ENCODE measurements at regions not wholly inside any gene's neighbourhood (a gene's known extent, or its start where the extent isn't known, plus 50 kb on each side); places are given as distances from the start of the nearest gene placed in this dataset.

GRCh38 chr5:176727528-176727900 lies 80.2 kb downstream of the TSPAN17 start:
- no peak overlapping the region for H3K4me3 ChIP-seq (replicated peaks; ENCODE audit: low read depth, low read length)
- TF ChIP-seq, protein P1, sequence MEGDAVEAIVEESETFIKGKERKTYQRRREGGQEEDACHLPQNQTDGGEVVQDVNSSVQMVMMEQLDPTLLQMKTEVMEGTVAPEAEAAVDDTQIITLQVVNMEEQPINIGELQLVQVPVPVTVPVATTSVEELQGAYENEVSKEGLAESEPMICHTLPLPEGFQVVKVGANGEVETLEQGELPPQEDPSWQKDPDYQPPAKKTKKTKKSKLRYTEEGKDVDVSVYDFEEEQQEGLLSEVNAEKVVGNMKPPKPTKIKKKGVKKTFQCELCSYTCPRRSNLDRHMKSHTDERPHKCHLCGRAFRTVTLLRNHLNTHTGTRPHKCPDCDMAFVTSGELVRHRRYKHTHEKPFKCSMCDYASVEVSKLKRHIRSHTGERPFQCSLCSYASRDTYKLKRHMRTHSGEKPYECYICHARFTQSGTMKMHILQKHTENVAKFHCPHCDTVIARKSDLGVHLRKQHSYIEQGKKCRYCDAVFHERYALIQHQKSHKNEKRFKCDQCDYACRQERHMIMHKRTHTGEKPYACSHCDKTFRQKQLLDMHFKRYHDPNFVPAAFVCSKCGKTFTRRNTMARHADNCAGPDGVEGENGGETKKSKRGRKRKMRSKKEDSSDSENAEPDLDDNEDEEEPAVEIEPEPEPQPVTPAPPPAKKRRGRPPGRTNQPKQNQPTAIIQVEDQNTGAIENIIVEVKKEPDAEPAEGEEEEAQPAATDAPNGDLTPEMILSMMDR (IDR thresholded peaks at IDR 0.05; ENCODE audit: low read length, missing control alignments): no peak
- DNase-seq (ENCODE audit: low read depth): no peak

DNA sequence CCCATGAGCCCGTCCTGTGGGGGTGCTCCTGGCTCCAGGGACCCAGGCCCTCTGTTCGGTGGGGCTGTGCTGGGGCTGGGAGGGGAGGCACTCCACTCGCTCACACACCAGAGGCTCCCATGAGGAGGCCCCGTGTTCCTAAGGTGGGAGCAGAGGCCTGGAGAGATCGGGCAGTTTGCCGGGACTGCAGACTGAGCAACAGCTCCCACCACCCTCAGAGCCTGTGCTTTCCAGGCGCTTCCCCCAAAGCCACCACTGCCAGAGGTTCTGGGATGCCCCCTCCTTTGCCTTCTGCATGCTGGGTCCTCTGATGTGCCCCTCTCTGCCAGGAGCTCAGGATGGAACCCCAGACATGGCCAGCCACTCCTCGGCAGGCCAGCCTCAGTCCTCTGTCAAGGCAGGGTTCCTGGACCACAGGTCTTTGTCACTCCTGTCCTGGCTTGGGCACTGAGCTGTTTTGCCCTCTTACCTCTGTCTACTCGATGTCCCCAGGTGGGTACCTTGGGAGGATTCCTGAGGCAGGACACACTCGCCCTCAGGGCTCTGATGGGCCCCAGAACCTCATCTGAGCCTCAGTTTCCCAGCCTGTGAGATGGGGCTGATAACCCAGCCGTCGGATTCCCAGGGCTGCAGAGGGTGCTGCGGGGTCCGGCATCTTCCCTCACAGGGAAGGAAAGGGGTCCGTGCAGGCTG lies 80.8 kb downstream of the TSPAN17 start:
- TF ChIP-seq, protein P1 (IDR thresholded peaks at IDR 0.05; ENCODE audit: low read length, missing control alignments): no peak
- H3K4me3 ChIP-seq (replicated peaks; ENCODE audit: low read depth, low read length): no peak overlapping the region
- no peak for DNase-seq (ENCODE audit: low read depth)

DNA sequence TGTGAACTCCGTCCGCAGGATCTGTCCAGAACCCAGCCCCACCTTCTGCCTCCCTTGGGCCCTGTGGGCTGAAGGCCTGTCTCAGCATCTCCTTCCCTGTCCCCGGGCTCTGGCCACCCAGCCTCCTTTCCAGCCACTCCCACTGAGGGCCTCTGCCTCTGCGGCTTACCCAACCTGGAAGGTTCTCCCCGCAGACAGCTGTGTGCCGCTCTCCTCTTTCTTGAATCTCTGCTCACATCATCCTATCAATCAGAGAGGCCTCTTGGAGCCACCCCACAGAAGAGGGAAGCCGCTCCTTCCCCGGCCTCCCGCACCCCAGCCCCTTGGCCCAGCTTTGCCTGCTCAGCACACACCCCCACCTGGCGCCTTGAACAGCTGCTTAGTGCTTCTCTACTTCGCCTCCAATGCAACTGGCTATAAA lies 81.5 kb upstream of the UNC5A start:
- DNase-seq (ENCODE audit: low read depth): no peak
- TF ChIP-seq, protein P1 (IDR thresholded peaks at IDR 0.05; ENCODE audit: low read length, missing control alignments): no peak

DNA sequence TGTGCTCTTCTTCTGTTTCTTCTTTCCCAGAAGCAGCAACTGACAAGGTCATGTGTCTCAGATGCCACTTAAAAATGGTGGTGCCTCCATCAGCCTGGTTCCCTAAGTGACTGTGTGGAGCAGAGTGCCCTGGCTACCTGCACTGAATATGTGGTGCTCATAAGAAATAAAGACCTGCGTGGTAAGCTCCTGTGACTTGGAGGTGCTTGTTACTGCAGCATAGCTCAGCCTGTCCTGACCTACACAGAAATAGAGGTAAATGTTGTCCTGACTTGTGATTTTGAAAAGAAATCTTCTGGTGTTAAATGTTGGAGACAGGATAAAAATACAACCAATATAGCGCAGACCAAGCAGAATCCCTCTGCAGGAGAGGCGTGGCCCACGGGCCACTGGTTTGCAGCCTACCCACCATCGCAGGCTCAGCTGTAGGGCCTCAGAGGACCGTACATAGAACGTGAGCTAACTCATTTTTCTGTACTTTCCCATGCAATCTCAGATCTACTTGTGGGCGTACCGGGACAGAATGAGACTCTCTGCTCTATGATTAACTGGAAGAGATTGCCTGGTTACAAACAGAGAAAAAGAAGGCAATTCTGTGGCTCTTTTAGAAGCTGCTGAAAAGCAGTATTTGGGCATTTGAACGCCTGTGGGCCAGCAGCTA lies 79.4 kb upstream of the UNC5A start:
- H3K4me3 ChIP-seq (replicated peaks; ENCODE audit: low read depth, low read length): no peak overlapping the region
- DNase-seq (ENCODE audit: low read depth): no peak
- TF ChIP-seq, protein P1 (IDR thresholded peaks at IDR 0.05; ENCODE audit: low read length, missing control alignments): no peak

More for the DNA sequence above, 81.5 kb upstream of the UNC5A start:
- H3K4me3 ChIP-seq (replicated peaks; ENCODE audit: low read depth, low read length): no peak overlapping the region

- no peak for DNase-seq (ENCODE audit: low read depth)
- TF ChIP-seq, protein P1 (IDR thresholded peaks at IDR 0.05; ENCODE audit: low read length, missing control alignments): no peak
- no peak overlapping the region for H3K4me3 ChIP-seq (replicated peaks; ENCODE audit: low read depth, low read length)
Measured at GRCh38 chr5:176731506-176732160, 78.7 kb upstream of the UNC5A start.

- DNase-seq (ENCODE audit: low read depth): no peak
- TF ChIP-seq, protein P1 (IDR thresholded peaks at IDR 0.05; ENCODE audit: low read length, missing control alignments): no peak
- H3K4me3 ChIP-seq (replicated peaks; ENCODE audit: low read depth, low read length): no peak overlapping the region
Measured at GRCh38 chr5:176732306-176732705, 78.1 kb upstream of the UNC5A start.
